ENCODE measurements at regions not wholly inside any gene's neighbourhood (a gene's known extent, or its start where the extent isn't known, plus 50 kb on each side); places are given as distances from the start of the nearest gene placed in this dataset.

- TF ChIP-seq CTCF (conservative IDR thresholded peaks at IDR 0.05; ENCODE audit: low read depth, low read length): no peak
- no peak for TF ChIP-seq EZH2 (IDR thresholded peaks at IDR 0.05; ENCODE audit: low read length, unreplicated experiment)
Observed at GRCh38 chr6:130758813-130759212, 68.4 kb upstream of the SMLR1 start.

All from PC-3 (cell line).